ENCODE measurements at regions not wholly inside any gene's neighbourhood (a gene's known extent, or its start where the extent isn't known, plus 50 kb on each side); places are given as distances from the start of the nearest gene placed in this dataset.

DNA sequence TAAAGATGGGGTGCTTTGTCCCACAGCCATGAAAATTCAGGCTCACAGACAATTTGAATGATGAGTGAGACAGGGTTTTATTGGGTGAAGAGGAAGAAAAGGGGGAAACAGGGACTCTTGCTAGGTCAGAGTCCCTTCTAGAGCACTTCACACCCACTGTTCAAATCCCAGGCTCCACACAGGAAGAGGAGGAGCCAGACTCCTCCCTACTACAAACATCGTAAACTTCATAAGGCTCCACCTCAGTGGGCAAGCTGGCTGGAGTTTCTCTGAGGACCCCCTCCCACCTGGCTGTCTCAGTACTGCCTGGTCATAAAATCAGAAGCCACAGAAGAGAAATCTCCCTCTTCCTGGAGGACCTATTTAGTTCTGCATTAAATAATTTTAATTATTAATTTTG, 80.3 kb upstream of the KCNMB2 start:
- no peaks in the 10 kb centered on the region for H3K79me1 ChIP-seq (ENCODE audit: low read depth, low read length)
- no peak for DNase-seq (ENCODE audit: low read depth in 1 of 2, low spot score in 2 of 2)
- H4K8ac ChIP-seq (ENCODE audit: extremely low read depth, insufficient read depth, low read length), result no peak overlapping the region
- CTCF ChIA-PET (ENCODE audit: partially characterized antibody), result no interaction called here
- H3K4me2 ChIP-seq (ENCODE audit: insufficient read depth in 1 of 2, low read depth in 2 of 2, low read length in 2 of 2), result no peak overlapping the region
- H3K23me2 ChIP-seq (ENCODE audit: low read depth, low read length), result no peaks in the 10 kb centered on the region; the same call in 1 of the 2 replicates
- FAIRE-seq, result no peak
- H2BK5ac ChIP-seq (ENCODE audit: low read depth, low read length), result no peak overlapping the region
- WGBS, 2 experiments (ENCODE audit: extremely low coverage in 1 of 2, insufficient coverage in 1 of 2, insufficient read length in 1 of 2, insufficient replicate concordance in 2 of 2, low coverage in 1 of 2, low lambda C conversion rate in 2 of 2, missing lambda C conversion rate in 1 of 2), result 91% methylated on average over 1 of the region's 1 CpG; no CpG with 5 or more reads in 1 of the 2 experiments
- H3K9ac ChIP-seq (replicated peaks in 1 of 4; ENCODE audit: extremely low read depth in 1 of 4, low read depth in 3 of 4, low read length in 3 of 4), result no peak overlapping the region
- H3K18ac ChIP-seq (ENCODE audit: extremely low read depth, low read length), result no peak overlapping the region
- no peak overlapping the region for H2AK5ac ChIP-seq (ENCODE audit: low read depth, low read length)
- no peak overlapping the region for H4K91ac ChIP-seq (replicated peaks; ENCODE audit: insufficient read length, low read length)
- no peak overlapping the region for H3K56ac ChIP-seq (replicated peaks; ENCODE audit: insufficient read length, low read depth, low read length)
- no peak overlapping the region for H2BK120ac ChIP-seq (replicated peaks; ENCODE audit: low read depth, low read length)
- POLR2A ChIA-PET (ENCODE audit: partially characterized antibody), result no interaction called here
- no peak overlapping the region for H3K14ac ChIP-seq (ENCODE audit: insufficient read length)
- no peaks in the 10 kb centered on the region for H3K9me3 ChIP-seq (ENCODE audit: insufficient read depth in 2 of 2, low read depth in 1 of 2, low read length in 1 of 2)
- no peak overlapping the region for H2BK12ac ChIP-seq (ENCODE audit: low read depth, low read length)
- H3K23ac ChIP-seq (ENCODE audit: insufficient read length), result no peak overlapping the region
- no peaks in the 10 kb centered on the region for H3K36me3 ChIP-seq (ENCODE audit: control insufficient read depth in 2 of 4, insufficient read depth in 4 of 4, low read length in 3 of 4)
- H3K79me2 ChIP-seq (ENCODE audit: control insufficient read depth in 1 of 2, insufficient read depth in 2 of 2, low read length in 2 of 2), result no peaks in the 10 kb centered on the region
- H2BK15ac ChIP-seq (ENCODE audit: low read length), result no peak overlapping the region
- no peak for TF ChIP-seq YY1 (IDR thresholded peaks at IDR 0.05; ENCODE audit: low read depth, low read length)
- no peak for TF ChIP-seq GTF2F1 (IDR thresholded peaks at IDR 0.05; ENCODE audit: borderline replicate concordance, low read depth, low read length)
- TF ChIP-seq SIX5 (IDR thresholded peaks at IDR 0.05; ENCODE audit: low read depth, low read length), result no peak
- no peaks in the 10 kb centered on the region for H4K20me1 ChIP-seq (replicated peaks in 1 of 2; ENCODE audit: control insufficient read depth in 1 of 2, insufficient read depth in 2 of 2, low read length in 2 of 2)
- no peak overlapping the region for H4K5ac ChIP-seq (ENCODE audit: insufficient read length, low read depth, low read length)
- no peak overlapping the region for H3K27ac ChIP-seq (ENCODE audit: low read depth, low read length)
- H2AFZ ChIP-seq (ENCODE audit: low read length), result peak overlapping the region; percentile 90; the same call in 1 of the 2 replicates
- no peak overlapping the region for H3K4ac ChIP-seq (replicated peaks; ENCODE audit: insufficient read length, low read depth, low read length)
- no peak overlapping the region for H3K4me3 ChIP-seq (ENCODE audit: extremely low read depth in 1 of 4, insufficient read depth in 2 of 4, low read depth in 3 of 4, low read length in 4 of 4)
- no peak overlapping the region for H2BK20ac ChIP-seq (ENCODE audit: low read length)
- no peaks in the 10 kb centered on the region for H3K4me1 ChIP-seq (replicated peaks in 1 of 4; ENCODE audit: control insufficient read depth in 3 of 4, insufficient read depth in 4 of 4, low read length in 3 of 4)
- H3K27me3 ChIP-seq (replicated peaks in 1 of 4; ENCODE audit: control insufficient read depth in 3 of 4, extremely low read depth in 1 of 4, insufficient read depth in 3 of 4, low read length in 3 of 4), result no peaks in the 10 kb centered on the region
